GM23338 (cell line): ENCODE measurements at regions not wholly inside any gene's neighbourhood (a gene's known extent, or its start where the extent isn't known, plus 50 kb on each side); places are given as distances from the start of the nearest gene placed in this dataset.
A peak's percentile ranks its signal among the peaks of the same experiment; 100 is the strongest.

Experiments
- ATAC-seq: fragments of 200-7000 bp; cut with Tn5 transposase; 3 replicates; pipeline ENCODE4 v1.9.1; 2020
- DNase-seq: peaks from one replicate; pipeline ENCODE4 v3.0.0-alpha.2; 2015; ENCODE audit warnings: low spot score
- H2AFZ ChIP-seq: fragments of 200-600 bp; sonication (generic); 2 replicates; pipeline ENCODE4 v1.8.0; 2016; ENCODE audit warnings: antibody characterized with exemption, mild to moderate bottlenecking, moderate library complexity
- H3F3A ChIP-seq: fragments of 200-600 bp; sonication (generic); replicated peaks from 2 replicates; pipeline ENCODE4 v1.8.0; 2017; ENCODE audit warnings: antibody characterized with exemption, mixed run types, low read depth
- H3K27ac ChIP-seq: fragments of 200-600 bp; sonication (generic); 2 replicates; pipeline ENCODE4 v1.6.1; 2016; ENCODE audit warnings: low read depth
- H3K27me3 ChIP-seq: fragments of 200-600 bp; sonication (generic); 2 replicates; pipeline ENCODE4 v1.8.0; 2016; ENCODE audit warnings: mild to moderate bottlenecking, mixed run types, moderate library complexity; ENCODE audit not compliant: insufficient read depth
- H3K36me3 ChIP-seq: fragments of 200-600 bp; sonication (generic); 2 replicates; pipeline ENCODE4 v1.8.0; 2016; ENCODE audit warnings: mild to moderate bottlenecking; ENCODE audit not compliant: insufficient read depth
- H3K4me1 ChIP-seq: fragments of 200-600 bp; sonication (generic); 2 replicates; pipeline ENCODE4 v1.8.0; 2016; ENCODE audit warnings: mild to moderate bottlenecking, moderate library complexity; ENCODE audit not compliant: insufficient read depth
- H3K4me2 ChIP-seq: fragments of 200-600 bp; sonication (generic); 2 replicates; pipeline ENCODE4 v1.7.1; 2017; ENCODE audit warnings: mixed run types
- H3K4me3 ChIP-seq: fragments of 200-600 bp; sonication (generic); 2 replicates; pipeline ENCODE4 v1.6.1; 2016; ENCODE audit warnings: mixed run types
- H3K79me2 ChIP-seq: fragments of 200-600 bp; sonication (generic); replicated peaks from 2 replicates; pipeline ENCODE4 v1.8.0; 2017; ENCODE audit warnings: mild to moderate bottlenecking; ENCODE audit not compliant: insufficient read depth
- H3K9me2 ChIP-seq: fragments of 200-600 bp; sonication (generic); 2 replicates; pipeline ENCODE4 v1.8.0; 2017; ENCODE audit not compliant: insufficient read depth
- H4K20me1 ChIP-seq: fragments of 200-600 bp; sonication (generic); replicated peaks from 2 replicates; pipeline ENCODE4 v1.8.0; 2017; ENCODE audit warnings: mild to moderate bottlenecking; ENCODE audit not compliant: insufficient read depth
- H3K27ac Mint-ChIP-seq: 2 replicates; pipeline ENCODE4 v1.8.0; 2020; ENCODE audit warnings: inconsistent platforms, mild to moderate bottlenecking, moderate library complexity, mixed read lengths
- H3K27me3 Mint-ChIP-seq: 3 replicates; pipeline ENCODE4 v1.8.0; 2022; ENCODE audit warnings: low read depth, mild to moderate bottlenecking, moderate library complexity, mixed read lengths, inconsistent platforms; ENCODE audit not compliant: insufficient read depth, poor library complexity
- H3K36me3 Mint-ChIP-seq: 3 replicates; pipeline ENCODE4 v1.8.0; 2021; ENCODE audit warnings: low read depth, mild to moderate bottlenecking, inconsistent platforms, moderate library complexity, mixed read lengths
- H3K4me1 Mint-ChIP-seq: 3 replicates; pipeline ENCODE4 v1.8.0; 2020; ENCODE audit warnings: mild to moderate bottlenecking, inconsistent platforms, mixed read lengths
- H3K4me3 Mint-ChIP-seq: 3 replicates; pipeline ENCODE4 v1.8.0; 2021; ENCODE audit warnings: moderate library complexity, mild to moderate bottlenecking, inconsistent platforms, mixed read lengths
- H3K9me3 Mint-ChIP-seq: 3 replicates; pipeline ENCODE4 v1.8.0; 2020; ENCODE audit warnings: moderate library complexity, mild to moderate bottlenecking, inconsistent platforms, mixed read lengths
- CREB1 ChIP-seq: fragments of 250-450 bp; sonication (Bioruptor Pico); IDR thresholded peaks from 2 replicates; pipeline ENCODE4 v1.5.0; 2020; ENCODE audit warnings: low read depth, mild to moderate bottlenecking, moderate library complexity
- EZH2 ChIP-seq: fragments of 200-600 bp; sonication (generic); IDR thresholded peaks from one replicate; pipeline ENCODE4 v1.8.0; 2017; ENCODE audit warnings: antibody characterized with exemption, mild to moderate bottlenecking, low read depth; ENCODE audit not compliant: unreplicated experiment
- EZH2phosphoT487 ChIP-seq: fragments of 200-600 bp; sonication (generic); IDR thresholded peaks from one replicate; pipeline ENCODE4 v1.8.1; 2018; ENCODE audit warnings: antibody characterized with exemption; ENCODE audit not compliant: unreplicated experiment
- JUNB ChIP-seq: IDR thresholded peaks from one replicate; pipeline ENCODE4 v1.6.1; 2016; ENCODE audit warnings: antibody characterized with exemption; ENCODE audit not compliant: unreplicated experiment
- NANOG ChIP-seq: IDR thresholded peaks from 2 replicates; pipeline ENCODE4 v1.6.1; 2016; ENCODE audit warnings: antibody characterized with exemption, borderline replicate concordance
- POLR2AphosphoS5 ChIP-seq: IDR thresholded peaks from 2 replicates; pipeline ENCODE4 v1.6.1; 2016; ENCODE audit warnings: antibody characterized with exemption, low read depth
- STAT1 ChIP-seq: IDR thresholded peaks from one replicate; pipeline ENCODE4 v1.6.1; 2016; ENCODE audit warnings: antibody characterized with exemption; ENCODE audit not compliant: unreplicated experiment
- ZNF114 ChIP-seq: fragments of 250-450 bp; sonication (Bioruptor Pico); IDR thresholded peaks from 2 replicates; pipeline ENCODE4 v1.5.0; 2020; ENCODE audit warnings: mild to moderate bottlenecking, moderate library complexity
- ZNF331 ChIP-seq: fragments of 250-450 bp; sonication (Bioruptor Pico); IDR thresholded peaks from 2 replicates; pipeline ENCODE4 v1.5.0; 2020; ENCODE audit warnings: low read depth, mild to moderate bottlenecking, moderate library complexity
- TF ChIP-seq, protein P1 (sequence below): IDR thresholded peaks from one replicate; pipeline ENCODE4 v1.6.1; 2018; ENCODE audit warnings: antibody characterized with exemption; ENCODE audit not compliant: unreplicated experiment
- TF ChIP-seq, protein P2 (sequence below), 2 experiments: fragments of 200-600 bp in 1 of 2; sonication (generic) in 1 of 2; conservative IDR thresholded peaks; 2 replicates each; pipeline versions ENCODE4 v1.5.1 to v1.6.1; 2016 to 2017; ENCODE audit warnings: antibody characterized with exemption in 2 of 2, low read depth in 2 of 2, mild to moderate bottlenecking in 2 of 2, moderate library complexity in 1 of 2
- TF ChIP-seq, protein P3 (sequence below): IDR thresholded peaks from 2 replicates; pipeline ENCODE4 v1.6.1; 2016; ENCODE audit warnings: antibody characterized with exemption

DNA sequence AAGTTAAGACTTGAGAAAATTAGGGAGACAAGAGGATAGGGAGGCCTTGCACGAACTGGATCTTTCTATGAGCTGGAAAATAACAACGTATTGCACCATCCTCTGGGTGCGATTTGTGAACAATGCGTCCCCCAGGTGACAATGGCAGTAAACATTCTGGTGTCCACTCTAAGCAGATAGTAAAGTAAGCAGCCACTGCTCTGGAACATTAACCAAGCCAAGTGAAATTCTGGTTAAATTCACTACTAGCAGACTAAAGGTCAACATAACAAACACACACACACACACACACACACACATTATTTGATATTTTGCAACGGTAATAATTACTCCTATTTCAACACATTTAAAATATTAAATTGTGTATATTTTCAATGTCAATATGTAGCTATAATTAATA lies 242.2 kb upstream of the DCAF8L1 start:
- Mint-ChIP-seq H3K9me3 (no peaks in the 10 kb centered on the region; the same call in 2 of the 3 replicates), H3K27me3 (no peaks in the 10 kb centered on the region), H3K4me3 (no peak overlapping the region), H3K36me3 (no peaks in the 10 kb centered on the region), H3K27ac (no peak overlapping the region), H3K4me1 (no peaks in the 10 kb centered on the region)
- no peaks in the 10 kb centered on the region for H3K9me2 ChIP-seq
- no peaks in the 10 kb centered on the region for H3K36me3 ChIP-seq
- ATAC-seq = no peak
- DNase-seq = no peak
- H3K27ac ChIP-seq = no peak overlapping the region
- no peaks in the 10 kb centered on the region for H3K79me2 ChIP-seq
- no peak overlapping the region for H3K4me3 ChIP-seq
- TF ChIP-seq ZNF331 (no peak), EZH2 (no peak), NANOG (no peak), POLR2AphosphoS5 (no peak)
- TF ChIP-seq, protein P1, sequence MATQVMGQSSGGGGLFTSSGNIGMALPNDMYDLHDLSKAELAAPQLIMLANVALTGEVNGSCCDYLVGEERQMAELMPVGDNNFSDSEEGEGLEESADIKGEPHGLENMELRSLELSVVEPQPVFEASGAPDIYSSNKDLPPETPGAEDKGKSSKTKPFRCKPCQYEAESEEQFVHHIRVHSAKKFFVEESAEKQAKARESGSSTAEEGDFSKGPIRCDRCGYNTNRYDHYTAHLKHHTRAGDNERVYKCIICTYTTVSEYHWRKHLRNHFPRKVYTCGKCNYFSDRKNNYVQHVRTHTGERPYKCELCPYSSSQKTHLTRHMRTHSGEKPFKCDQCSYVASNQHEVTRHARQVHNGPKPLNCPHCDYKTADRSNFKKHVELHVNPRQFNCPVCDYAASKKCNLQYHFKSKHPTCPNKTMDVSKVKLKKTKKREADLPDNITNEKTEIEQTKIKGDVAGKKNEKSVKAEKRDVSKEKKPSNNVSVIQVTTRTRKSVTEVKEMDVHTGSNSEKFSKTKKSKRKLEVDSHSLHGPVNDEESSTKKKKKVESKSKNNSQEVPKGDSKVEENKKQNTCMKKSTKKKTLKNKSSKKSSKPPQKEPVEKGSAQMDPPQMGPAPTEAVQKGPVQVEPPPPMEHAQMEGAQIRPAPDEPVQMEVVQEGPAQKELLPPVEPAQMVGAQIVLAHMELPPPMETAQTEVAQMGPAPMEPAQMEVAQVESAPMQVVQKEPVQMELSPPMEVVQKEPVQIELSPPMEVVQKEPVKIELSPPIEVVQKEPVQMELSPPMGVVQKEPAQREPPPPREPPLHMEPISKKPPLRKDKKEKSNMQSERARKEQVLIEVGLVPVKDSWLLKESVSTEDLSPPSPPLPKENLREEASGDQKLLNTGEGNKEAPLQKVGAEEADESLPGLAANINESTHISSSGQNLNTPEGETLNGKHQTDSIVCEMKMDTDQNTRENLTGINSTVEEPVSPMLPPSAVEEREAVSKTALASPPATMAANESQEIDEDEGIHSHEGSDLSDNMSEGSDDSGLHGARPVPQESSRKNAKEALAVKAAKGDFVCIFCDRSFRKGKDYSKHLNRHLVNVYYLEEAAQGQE = no peak
- H3F3A ChIP-seq = no peaks in the 10 kb centered on the region
- no peak overlapping the region for H2AFZ ChIP-seq
- H3K4me2 ChIP-seq = no peak overlapping the region
- no peaks in the 10 kb centered on the region for H3K4me1 ChIP-seq
- H3K27me3 ChIP-seq = no peaks in the 10 kb centered on the region
- H4K20me1 ChIP-seq = no peaks in the 10 kb centered on the region

DNA sequence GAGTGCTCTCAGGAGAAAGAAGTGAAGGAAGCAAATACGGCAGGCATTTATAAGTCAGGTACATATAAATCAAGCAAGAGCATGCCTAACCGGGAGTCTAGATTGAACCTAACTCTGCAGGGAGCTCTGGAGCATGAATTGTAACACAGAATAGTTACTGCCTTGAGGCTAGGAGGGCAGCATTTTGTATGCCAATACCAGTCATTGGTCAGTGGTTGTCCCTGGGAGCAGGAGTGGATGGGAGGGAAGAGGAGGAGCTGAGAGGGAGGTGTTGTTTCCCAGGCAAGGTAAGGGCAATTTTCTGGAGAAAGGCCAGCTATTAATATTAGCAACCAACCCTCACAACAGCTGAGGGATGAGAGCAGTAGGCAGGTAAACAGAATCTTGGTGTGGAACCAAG lies 224.7 kb upstream of the DCAF8L1 start:
- ATAC-seq (peak; percentile 39; the same call in 2 of the 3 replicates), DNase-seq (peak; percentile 2)
- no peaks in the 10 kb centered on the region for H4K20me1 ChIP-seq
- Mint-ChIP-seq H3K4me1 (peaks cover 5% of the 10 kb centered on the region; the same call in 2 of the 3 replicates), H3K4me3 (peak overlapping the region; percentile 32; the same call in 1 of the 3 replicates), H3K36me3 (no peaks in the 10 kb centered on the region), H3K9me3 (no peaks in the 10 kb centered on the region), H3K27ac (no peak overlapping the region), H3K27me3 (no peaks in the 10 kb centered on the region)
- H3K4me3 ChIP-seq = peak overlapping the region; percentile 37; the same call in 1 of the 2 replicates
- H3K27me3 ChIP-seq = no peaks in the 10 kb centered on the region
- H3K36me3 ChIP-seq = no peaks in the 10 kb centered on the region
- H3K27ac ChIP-seq = no peak overlapping the region
- no peak overlapping the region for H3K4me2 ChIP-seq
- H3K9me2 ChIP-seq = no peaks in the 10 kb centered on the region
- H3K79me2 ChIP-seq = no peaks in the 10 kb centered on the region
- H2AFZ ChIP-seq = no peak overlapping the region
- H3F3A ChIP-seq = no peaks in the 10 kb centered on the region
- H3K4me1 ChIP-seq = peaks cover 7% of the 10 kb centered on the region
- TF ChIP-seq ZNF114 (CRISPR knock-in tag) (no peak), JUNB (no peak), ZNF331 (no peak), CREB1 (CRISPR knock-in tag) (no peak), STAT1 (no peak), POLR2AphosphoS5 (no peak), NANOG (no peak), EZH2phosphoT487 (no peak)
- TF ChIP-seq, protein P1 = no peak
- TF ChIP-seq, protein P2, sequence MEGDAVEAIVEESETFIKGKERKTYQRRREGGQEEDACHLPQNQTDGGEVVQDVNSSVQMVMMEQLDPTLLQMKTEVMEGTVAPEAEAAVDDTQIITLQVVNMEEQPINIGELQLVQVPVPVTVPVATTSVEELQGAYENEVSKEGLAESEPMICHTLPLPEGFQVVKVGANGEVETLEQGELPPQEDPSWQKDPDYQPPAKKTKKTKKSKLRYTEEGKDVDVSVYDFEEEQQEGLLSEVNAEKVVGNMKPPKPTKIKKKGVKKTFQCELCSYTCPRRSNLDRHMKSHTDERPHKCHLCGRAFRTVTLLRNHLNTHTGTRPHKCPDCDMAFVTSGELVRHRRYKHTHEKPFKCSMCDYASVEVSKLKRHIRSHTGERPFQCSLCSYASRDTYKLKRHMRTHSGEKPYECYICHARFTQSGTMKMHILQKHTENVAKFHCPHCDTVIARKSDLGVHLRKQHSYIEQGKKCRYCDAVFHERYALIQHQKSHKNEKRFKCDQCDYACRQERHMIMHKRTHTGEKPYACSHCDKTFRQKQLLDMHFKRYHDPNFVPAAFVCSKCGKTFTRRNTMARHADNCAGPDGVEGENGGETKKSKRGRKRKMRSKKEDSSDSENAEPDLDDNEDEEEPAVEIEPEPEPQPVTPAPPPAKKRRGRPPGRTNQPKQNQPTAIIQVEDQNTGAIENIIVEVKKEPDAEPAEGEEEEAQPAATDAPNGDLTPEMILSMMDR (conservative IDR thresholded peaks at IDR 0.05; ENCODE audit: low read depth in 2 of 2) = no peak
- TF ChIP-seq, protein P3, sequence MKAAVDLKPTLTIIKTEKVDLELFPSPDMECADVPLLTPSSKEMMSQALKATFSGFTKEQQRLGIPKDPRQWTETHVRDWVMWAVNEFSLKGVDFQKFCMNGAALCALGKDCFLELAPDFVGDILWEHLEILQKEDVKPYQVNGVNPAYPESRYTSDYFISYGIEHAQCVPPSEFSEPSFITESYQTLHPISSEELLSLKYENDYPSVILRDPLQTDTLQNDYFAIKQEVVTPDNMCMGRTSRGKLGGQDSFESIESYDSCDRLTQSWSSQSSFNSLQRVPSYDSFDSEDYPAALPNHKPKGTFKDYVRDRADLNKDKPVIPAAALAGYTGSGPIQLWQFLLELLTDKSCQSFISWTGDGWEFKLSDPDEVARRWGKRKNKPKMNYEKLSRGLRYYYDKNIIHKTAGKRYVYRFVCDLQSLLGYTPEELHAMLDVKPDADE = no peak
